A549 (cell line): ENCODE measurements at regions not wholly inside any gene's neighbourhood (a gene's known extent, or its start where the extent isn't known, plus 50 kb on each side); places are given as distances from the start of the nearest gene placed in this dataset.

ENCODE experiments used
- ATAC-seq, 2 experiments: fragments of 200-7000 bp in 1 of 2; fragments of >200 bp in 1 of 2; cut with Nextera tagmentation in 1 of 2; cut with Tn5 transposase in 1 of 2; 3 replicates each; pipeline versions ENCODE4 v1.8.0 to v1.9.1; 2018 to 2020; ENCODE audit warnings: mild to moderate bottlenecking in 1 of 2, moderate library complexity in 1 of 2
- CTCF ChIA-PET: fragments of 300-600 bp; sonication (Branson Sonifier 250); formaldehyde crosslinking; extraction: SDS; loops from one replicate; lab custom pipeline; 2021; ENCODE audit warnings: antibody characterized with exemption, inconsistent platforms; lab: Yijun Ruan, JAX
- POLR2A ChIA-PET: fragments of 350-600 bp; formaldehyde crosslinking; extraction: SDS; loops from one replicate; lab custom pipeline; 2021; ENCODE audit warnings: antibody characterized with exemption, inconsistent platforms; lab: Yijun Ruan, JAX
- DNase-seq, 2 experiments: peaks; one replicate each; pipeline versions ENCODE4 v3.0.0 to v3.0.0-alpha.2; 2011 to 2016; ENCODE audit warnings: low read depth in 1 of 2, low spot score in 1 of 2
- FAIRE-seq: peaks from 2 replicates; lab custom pipeline; 2011; peaks lifted over from hg19 to GRCh38; lab: Jason Lieb, UNC
- H3K27ac ChIP-seq, 2 experiments: fragments of >200 bp; sonication (Bioruptor Twin); formaldehyde crosslinking; 3 replicates each; pipeline ENCODE4 v1.5.1; 2016 to 2017
- H3K4me1 ChIP-seq: fragments of >200 bp; sonication (Bioruptor Twin); formaldehyde crosslinking; 3 replicates; pipeline ENCODE4 v1.6.1; 2016
- H3K4me2 ChIP-seq: fragments of >200 bp; sonication (Bioruptor Twin); formaldehyde crosslinking; 3 replicates; pipeline ENCODE4 v1.6.1; 2016
- H3K4me3 ChIP-seq: fragments of >200 bp; sonication (Bioruptor Twin); formaldehyde crosslinking; 3 replicates; pipeline ENCODE4 v1.5.1; 2016
- H3K9me3 ChIP-seq: fragments of >200 bp; sonication (Bioruptor Twin); formaldehyde crosslinking; 3 replicates; pipeline ENCODE4 v1.6.1; 2016
- BCL3 ChIP-seq: fragments of >200 bp; sonication (Bioruptor Twin); formaldehyde crosslinking; IDR thresholded peaks from 3 replicates; pipeline ENCODE4 v1.6.1; 2016
- CHD2 ChIP-seq: fragments of 150-350 bp; IDR thresholded peaks from 2 replicates; pipeline ENCODE4 v1.6.1; 2014; ENCODE audit warnings: low read length; ENCODE audit not compliant: partially characterized antibody
- CHD4 ChIP-seq: fragments of 200-600 bp; sonication (generic); IDR thresholded peaks from 2 replicates; pipeline ENCODE4 v1.6.1; 2016; ENCODE audit warnings: antibody characterized with exemption, mild to moderate bottlenecking, borderline replicate concordance
- E2F6 ChIP-seq: IDR thresholded peaks from 2 replicates; pipeline ENCODE4 v1.6.1; 2012; ENCODE audit warnings: low read depth, borderline replicate concordance
- ELK1 ChIP-seq: fragments of 150-350 bp; IDR thresholded peaks from 2 replicates; pipeline ENCODE4 v1.6.1; 2014; ENCODE audit warnings: low read depth, mild to moderate bottlenecking, low read length
- FOSB ChIP-seq: fragments of 250-450 bp; sonication (Bioruptor Pico); IDR thresholded peaks from 2 replicates; pipeline ENCODE4 v1.5.0; 2020; ENCODE audit warnings: mild to moderate bottlenecking, moderate library complexity
- FOSL2 ChIP-seq, 2 experiments: fragments of 450-650 bp in 1 of 2; fragments of >200 bp in 1 of 2; sonication (Bioruptor Twin) in 1 of 2; formaldehyde crosslinking; IDR thresholded peaks; 2 replicates each; pipeline versions ENCODE4 v1.5.0 to v1.6.1; 2016 to 2020; ENCODE audit warnings: mild to moderate bottlenecking in 1 of 2, moderate library complexity in 1 of 2
- GATA3 ChIP-seq: IDR thresholded peaks from 2 replicates; pipeline ENCODE4 v1.6.1; 2012; ENCODE audit warnings: borderline replicate concordance
- HEYL ChIP-seq: fragments of 250-450 bp; sonication (Bioruptor Pico); IDR thresholded peaks from 2 replicates; pipeline ENCODE4 v1.8.0; 2021; ENCODE audit warnings: mild to moderate bottlenecking, moderate library complexity
- HOXB13 ChIP-seq: fragments of 250-450 bp; sonication (Bioruptor Pico); IDR thresholded peaks from 2 replicates; pipeline ENCODE4 v1.5.0; 2020; ENCODE audit warnings: low read depth, mild to moderate bottlenecking, moderate library complexity
- HOXB5 ChIP-seq: fragments of 250-450 bp; sonication (Bioruptor Pico); IDR thresholded peaks from 2 replicates; pipeline ENCODE4 v1.5.0; 2020; ENCODE audit warnings: mild to moderate bottlenecking, moderate library complexity
- JUN ChIP-seq, 2 experiments: fragments of >200 bp; sonication (Bioruptor Twin); formaldehyde crosslinking; IDR thresholded peaks; 2 replicates in 1 of 2; 3 replicates in 1 of 2; pipeline ENCODE4 v1.6.1; 2016 to 2017
- JUNB ChIP-seq: fragments of >200 bp; sonication (Bioruptor Twin); formaldehyde crosslinking; IDR thresholded peaks from 2 replicates; pipeline ENCODE4 v1.6.1; 2016
- KDM1A ChIP-seq: fragments of 200-600 bp; sonication (generic); IDR thresholded peaks from 2 replicates; pipeline ENCODE4 v1.6.1; 2016; ENCODE audit warnings: low read depth, mild to moderate bottlenecking
- MAZ ChIP-seq: fragments of 150-350 bp; IDR thresholded peaks from 2 replicates; pipeline ENCODE4 v1.6.1; 2014; ENCODE audit warnings: antibody characterized with exemption, low read depth, low read length, borderline replicate concordance
- NPAS2 ChIP-seq: fragments of 250-450 bp; sonication (Bioruptor Pico); IDR thresholded peaks from 2 replicates; pipeline ENCODE4 v1.8.0; 2022; ENCODE audit warnings: mild to moderate bottlenecking, moderate library complexity, borderline replicate concordance
- NR3C1 ChIP-seq: fragments of >200 bp; sonication (Bioruptor Twin); formaldehyde crosslinking; IDR thresholded peaks from 3 replicates; pipeline ENCODE4 v1.6.1; 2017
- POLR2A ChIP-seq: IDR thresholded peaks from 2 replicates; pipeline ENCODE4 v1.6.1; 2012; ENCODE audit warnings: mild to moderate bottlenecking, low read length
- POLR2AphosphoS2 ChIP-seq: conservative IDR thresholded peaks from 2 replicates; pipeline ENCODE4 v1.6.1; 2012; ENCODE audit warnings: low read length, improper control_type of control experiment, inconsistent platforms
- RARB ChIP-seq: fragments of 250-450 bp; sonication (Bioruptor Pico); IDR thresholded peaks from 2 replicates; pipeline ENCODE4 v1.8.0; 2021; ENCODE audit warnings: mild to moderate bottlenecking, moderate library complexity
- RCOR1 ChIP-seq: fragments of 150-350 bp; IDR thresholded peaks from 2 replicates; pipeline ENCODE4 v1.6.1; 2014; ENCODE audit warnings: antibody characterized with exemption, low read length, low read depth
- RFX5 ChIP-seq: fragments of 450-650 bp; IDR thresholded peaks from 2 replicates; pipeline ENCODE4 v1.7.1; 2014; ENCODE audit warnings: antibody characterized with exemption, mild to moderate bottlenecking, moderate library complexity
- TFCP2L1 ChIP-seq: fragments of 250-450 bp; sonication (Bioruptor Pico); IDR thresholded peaks from 2 replicates; pipeline ENCODE4 v1.5.0; 2021; ENCODE audit warnings: mild to moderate bottlenecking
- TP53 ChIP-seq: fragments of 250-450 bp; sonication (Bioruptor Pico); IDR thresholded peaks from 2 replicates; pipeline ENCODE4 v1.5.0; 2021; ENCODE audit warnings: mild to moderate bottlenecking, moderate library complexity
- ZC3H11A ChIP-seq: fragments of 450-650 bp; IDR thresholded peaks from 2 replicates; pipeline ENCODE4 v1.6.1; 2014; ENCODE audit warnings: antibody characterized with exemption, mild to moderate bottlenecking
- ZFP36 ChIP-seq: fragments of 450-650 bp; IDR thresholded peaks from 2 replicates; pipeline ENCODE4 v1.6.1; 2014; ENCODE audit warnings: borderline replicate concordance; ENCODE audit not compliant: partially characterized antibody
- ZNF302 ChIP-seq: fragments of 250-450 bp; sonication (Bioruptor Pico); IDR thresholded peaks from 2 replicates; pipeline ENCODE4 v1.9.0; 2021; ENCODE audit warnings: inconsistent platforms, mild to moderate bottlenecking, moderate library complexity
- WGBS: methylation state at CpG from one replicate; pipeline ENCODE4 v1.1.6; 2017; ENCODE audit errors: missing lambda C conversion rate; 5-methylcytosine and 5-hydroxymethylcytosine counted together

GRCh38 chr9:8140557-8140956 lies 341.0 kb upstream of the DMAC1 start (continued):
- TF ChIP-seq BCL3 (no peak), MAZ (no peak), CHD2 (no peak), FOSB (CRISPR knock-in tag) (no peak), ZC3H11A (no peak)
- TF ChIP-seq, all 56 proteins: peak for 0

GRCh38 chr9:8139756-8140155 lies 340.2 kb upstream of the DMAC1 start:
- no peak for TF ChIP-seq NPAS2 (CRISPR knock-in tag)
- no peak for TF ChIP-seq TFCP2L1 (CRISPR knock-in tag)
- TF ChIP-seq E2F6: no peak
- TF ChIP-seq POLR2AphosphoS2: no peak
- no peak for TF ChIP-seq RCOR1
- no peak for TF ChIP-seq JUN (IDR thresholded peaks at IDR 0.05)
- no peak for TF ChIP-seq CHD4
- no peak for TF ChIP-seq GATA3
- TF ChIP-seq HEYL: no peak
- no peak for TF ChIP-seq ZFP36
- TF ChIP-seq FOSL2 (IDR thresholded peaks at IDR 0.05): no peak
- TF ChIP-seq FOSL2 (CRISPR knock-in tag; IDR thresholded peaks at IDR 0.05): no peak
- no peak for TF ChIP-seq ZNF302 (CRISPR knock-in tag)
- TF ChIP-seq HOXB13 (CRISPR knock-in tag): no peak
- TF ChIP-seq JUNB: no peak
- TF ChIP-seq POLR2A: no peak
- TF ChIP-seq ELK1: no peak
- ChIA-PET POLR2A (no interaction called here), CTCF (no interaction called here)
- H3K4me1 ChIP-seq: no peaks in the 10 kb centered on the region
- no peak for DNase-seq
- no peak overlapping the region for H3K4me2 ChIP-seq
- FAIRE-seq: no peak
- H3K27ac ChIP-seq: no peak overlapping the region
- H3K9me3 ChIP-seq: no peaks in the 10 kb centered on the region
- no peak overlapping the region for H3K4me3 ChIP-seq
- no peak for ATAC-seq
- WGBS: 6% methylated on average over 1 of the region's 1 CpG

- no peak overlapping the region for H3K27ac ChIP-seq
- H3K9me3 ChIP-seq: no peaks in the 10 kb centered on the region
- no peak for DNase-seq
- no peaks in the 10 kb centered on the region for H3K4me1 ChIP-seq
- no peak for FAIRE-seq
- WGBS: 0% methylated on average over 1 of the region's 1 CpG
- H3K4me2 ChIP-seq: no peak overlapping the region
- no peak for TF ChIP-seq TP53 (CRISPR knock-in tag)
- no peak for TF ChIP-seq HEYL
- no peak for TF ChIP-seq HOXB5
- TF ChIP-seq NR3C1: no peak
- TF ChIP-seq RFX5: no peak
- TF ChIP-seq ZNF302 (CRISPR knock-in tag): no peak
- no peak for TF ChIP-seq RARB (CRISPR knock-in tag)
- no peak for TF ChIP-seq TFCP2L1 (CRISPR knock-in tag)
- TF ChIP-seq KDM1A: no peak
- TF ChIP-seq MAZ: no peak
- TF ChIP-seq, all 56 proteins: peak for 0
- H3K4me3 ChIP-seq: no peak overlapping the region
- POLR2A ChIA-PET: no interaction called here
- CTCF ChIA-PET: no interaction called here
- ATAC-seq: no peak
Measured at GRCh38 chr9:8136477-8136876, 336.9 kb upstream of the DMAC1 start.
